Lower leg skin (tissue), 4 donors: ENCODE measurements at regions not wholly inside any gene's neighbourhood (a gene's known extent, or its start where the extent isn't known, plus 50 kb on each side); places are given as distances from the start of the nearest gene placed in this dataset.
"Not testable (repeated sequence)": the region's sequence is repeated elsewhere in the genome, so short reads cannot be mapped to it uniquely, and the experiment has no call there.

ENCODE experiments used
- DNase-seq, 2 donors: peaks; one replicate each; pipeline ENCODE4 v3.0.0-alpha.2; 2019; ENCODE audit warnings: low spot score in 2 of 2
- H3K4me3 ChIP-seq: fragments of 200-600 bp; sonication (generic); 2 replicates; pipeline ENCODE4 v1.5.1; 2017; ENCODE audit warnings: mild to moderate bottlenecking, low read depth; ENCODE audit not compliant: poor library complexity, severe bottlenecking
- POLR2A ChIP-seq, 2 donors: fragments of 450-650 bp; IDR thresholded peaks; one replicate each; pipeline ENCODE4 v1.6.1; 2016 to 2017; ENCODE audit warnings: antibody characterized with exemption in 2 of 2, mild to moderate bottlenecking in 1 of 2, moderate library complexity in 1 of 2
- WGBS, 2 donors: methylation state at CpG; one replicate each; pipeline ENCODE4 v1.1.5; 2018; 5-methylcytosine and 5-hydroxymethylcytosine counted together
- intact Hi-C: fragments of 100-400 bp; cut with DNase I; formaldehyde crosslinking; loops from one replicate; pipeline ENCODE4 v1.15.0; 2023; ENCODE audit warnings: low total_unique reads
- TF ChIP-seq, protein P1 (sequence below), 3 donors: fragments of 450-650 bp; IDR thresholded peaks; one replicate each; pipeline ENCODE4 v1.5.1; 2016; ENCODE audit warnings: antibody characterized with exemption in 3 of 3, mild to moderate bottlenecking in 3 of 3, moderate library complexity in 2 of 3

DNA sequence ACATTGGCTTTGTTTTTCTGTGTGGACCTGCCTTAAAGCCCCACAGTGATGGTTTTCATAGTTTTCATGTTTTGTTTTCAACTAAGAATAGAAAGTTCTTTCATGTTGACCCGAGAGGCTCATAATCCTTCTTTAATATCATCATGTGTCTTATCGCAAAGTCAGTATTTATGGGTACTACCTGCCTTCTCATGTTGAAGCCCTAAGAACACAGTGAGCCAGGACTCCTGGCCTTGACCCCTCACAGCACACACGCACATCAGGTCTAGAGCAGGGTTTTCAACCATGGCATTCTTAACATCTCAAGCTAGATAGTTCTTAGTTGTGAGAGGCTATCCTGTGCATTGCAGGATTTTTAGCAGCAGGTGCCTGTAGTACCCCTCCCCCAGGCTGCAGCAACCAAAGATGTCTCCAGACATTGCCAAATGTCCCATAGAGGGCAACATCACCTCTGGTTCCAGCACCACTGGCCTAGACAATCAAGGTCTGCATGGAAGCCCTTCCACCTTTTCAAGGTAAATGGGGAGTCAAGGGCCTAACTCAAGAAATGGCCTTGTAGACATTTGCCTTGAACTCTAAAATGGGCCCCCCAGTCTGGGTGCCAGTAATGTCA is 118.3 kb downstream of the MTHFS start:
- WGBS, 2 donors, result 89 to 94% methylated on average over 3 of the region's 3 CpGs
- no peak for TF ChIP-seq POLR2A (IDR thresholded peaks at IDR 0.05)
- TF ChIP-seq, protein P1, sequence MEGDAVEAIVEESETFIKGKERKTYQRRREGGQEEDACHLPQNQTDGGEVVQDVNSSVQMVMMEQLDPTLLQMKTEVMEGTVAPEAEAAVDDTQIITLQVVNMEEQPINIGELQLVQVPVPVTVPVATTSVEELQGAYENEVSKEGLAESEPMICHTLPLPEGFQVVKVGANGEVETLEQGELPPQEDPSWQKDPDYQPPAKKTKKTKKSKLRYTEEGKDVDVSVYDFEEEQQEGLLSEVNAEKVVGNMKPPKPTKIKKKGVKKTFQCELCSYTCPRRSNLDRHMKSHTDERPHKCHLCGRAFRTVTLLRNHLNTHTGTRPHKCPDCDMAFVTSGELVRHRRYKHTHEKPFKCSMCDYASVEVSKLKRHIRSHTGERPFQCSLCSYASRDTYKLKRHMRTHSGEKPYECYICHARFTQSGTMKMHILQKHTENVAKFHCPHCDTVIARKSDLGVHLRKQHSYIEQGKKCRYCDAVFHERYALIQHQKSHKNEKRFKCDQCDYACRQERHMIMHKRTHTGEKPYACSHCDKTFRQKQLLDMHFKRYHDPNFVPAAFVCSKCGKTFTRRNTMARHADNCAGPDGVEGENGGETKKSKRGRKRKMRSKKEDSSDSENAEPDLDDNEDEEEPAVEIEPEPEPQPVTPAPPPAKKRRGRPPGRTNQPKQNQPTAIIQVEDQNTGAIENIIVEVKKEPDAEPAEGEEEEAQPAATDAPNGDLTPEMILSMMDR (IDR thresholded peaks at IDR 0.05), result no peak
- intact Hi-C loops, result no loop called here
- H3K4me3 ChIP-seq, result no peak overlapping the region
- DNase-seq, result no peak

DNA sequence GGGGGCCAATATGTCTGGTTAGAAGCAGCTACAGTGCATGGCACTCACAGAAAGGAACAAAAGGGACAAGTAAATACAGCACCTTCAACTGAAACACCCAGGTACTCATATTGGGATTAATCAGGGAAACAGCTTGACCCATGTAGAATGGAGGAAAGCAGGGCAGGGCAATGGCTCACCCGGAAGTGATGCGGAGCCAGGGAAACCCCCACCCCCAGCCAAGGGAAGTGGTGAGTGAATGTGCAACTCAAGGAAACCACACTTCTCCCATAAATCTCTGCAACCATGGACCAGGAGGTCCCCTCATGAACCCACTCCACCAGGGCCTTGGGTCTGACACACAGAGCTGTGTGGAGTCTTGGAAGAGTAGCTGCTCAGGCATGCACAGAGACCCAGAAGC is 117.1 kb downstream of the MTHFS start:
- intact Hi-C loops, result no loop called here
- no peak for TF ChIP-seq POLR2A (IDR thresholded peaks at IDR 0.05)
- TF ChIP-seq, protein P1 (IDR thresholded peaks at IDR 0.05), result no peak
- WGBS, 2 donors, result 80 to 81% methylated on average over 2 of the region's 2 CpGs
- DNase-seq, result no peak
- no peak overlapping the region for H3K4me3 ChIP-seq

DNA sequence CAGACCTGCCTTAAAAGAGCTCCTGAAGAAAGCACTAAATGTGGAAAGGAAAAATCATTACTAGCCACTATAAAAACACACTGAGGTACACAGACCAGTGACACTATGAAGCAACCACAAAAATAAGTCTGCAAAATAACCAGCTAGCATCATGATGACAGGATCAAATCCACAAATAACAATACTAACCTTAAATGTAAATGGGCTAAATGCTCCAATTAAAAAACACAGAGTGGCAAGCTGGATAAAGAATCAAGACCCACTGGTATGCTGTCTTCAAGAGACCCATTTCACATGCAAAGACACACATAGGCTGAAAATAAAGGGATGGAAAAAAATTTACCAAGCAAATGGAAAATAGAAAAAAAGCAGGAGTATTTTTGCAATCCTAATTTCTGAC is 114.5 kb downstream of the MTHFS start:
- intact Hi-C loops, DNase-seq, H3K4me3 ChIP-seq: not testable (repeated sequence)
